Thymus (tissue), 11 donors: ENCODE measurements at regions not wholly inside any gene's neighbourhood (a gene's known extent, or its start where the extent isn't known, plus 50 kb on each side); places are given as distances from the start of the nearest gene placed in this dataset.

ENCODE experiments used
- DNase-seq, 9 donors: peaks; one replicate each; pipeline ENCODE4 v3.0.0-alpha.2; 2013; ENCODE audit warnings: low spot score in 9 of 9, low read depth in 6 of 9, missing footprints in 1 of 9
- H3K27ac ChIP-seq, 2 donors: one replicate each; pipeline ENCODE4 v1.5.1; 2013; ENCODE audit warnings: control low read depth in 1 of 2, low read depth in 1 of 2, low read length in 1 of 2, mild to moderate bottlenecking in 1 of 2, moderate library complexity in 1 of 2
- H3K27me3 ChIP-seq, 2 donors: one replicate each; pipeline ENCODE4 v1.5.1; 2013; ENCODE audit warnings: low read length in 1 of 2; ENCODE audit not compliant: control insufficient read depth in 2 of 2, insufficient read depth in 1 of 2
- H3K36me3 ChIP-seq, 2 donors: one replicate each; pipeline ENCODE4 v1.5.1; 2013; ENCODE audit warnings: low read length in 1 of 2, mild to moderate bottlenecking in 1 of 2, moderate library complexity in 1 of 2; ENCODE audit not compliant: control insufficient read depth in 2 of 2, insufficient read depth in 2 of 2
- H3K4me1 ChIP-seq, 2 donors: one replicate each; pipeline ENCODE4 v1.5.1; 2013; ENCODE audit warnings: low read length in 2 of 2; ENCODE audit not compliant: control insufficient read depth in 2 of 2, insufficient read depth in 2 of 2
- H3K4me3 ChIP-seq, 2 donors: one replicate each; pipeline ENCODE4 v1.5.1; 2013; ENCODE audit warnings: low read length in 2 of 2, control low read depth in 1 of 2, mild to moderate bottlenecking in 1 of 2
- H3K9me3 ChIP-seq, 2 donors: one replicate each; pipeline ENCODE4 v1.5.1; 2013; ENCODE audit warnings: low read length in 1 of 2, mild to moderate bottlenecking in 1 of 2; ENCODE audit not compliant: control insufficient read depth in 2 of 2, insufficient read depth in 1 of 2
- WGBS: extraction: QIAGEN DNeasy Blood & Tissue Kit; methylation state at CpG from one replicate; pipeline ENCODE4 v1.1.7; 2013; 5-methylcytosine and 5-hydroxymethylcytosine counted together
- donor health status: healthy.

- Histone ChIP-seq H3K4me1 (no peaks in the 10 kb centered on the region), H3K36me3 (no peaks in the 10 kb centered on the region), H3K9me3 (no peaks in the 10 kb centered on the region), H3K27me3 (no peaks in the 10 kb centered on the region), H3K4me3 (no peak overlapping the region), H3K27ac (no peak overlapping the region)
- WGBS, result 91% methylated on average over 9 of the region's 9 CpGs
- DNase-seq, result no peak
Measured at GRCh38 chr6:164230804-164231203, 816.3 kb downstream of the QKI start.

GRCh38 chr6:164230259-164230658 is 815.7 kb downstream of the QKI start:
- H3K36me3 ChIP-seq, result no peaks in the 10 kb centered on the region
- no peak for DNase-seq
- H3K4me3 ChIP-seq, result no peak overlapping the region
- no peaks in the 10 kb centered on the region for H3K27me3 ChIP-seq
- H3K27ac ChIP-seq, result no peak overlapping the region
- 94% methylated on average over 6 of the region's 6 CpGs for WGBS
- no peaks in the 10 kb centered on the region for H3K9me3 ChIP-seq
- H3K4me1 ChIP-seq, result no peaks in the 10 kb centered on the region

- H3K36me3 ChIP-seq, result no peaks in the 10 kb centered on the region
- 87% methylated on average over 8 of the region's 8 CpGs for WGBS
- no peaks in the 10 kb centered on the region for H3K27me3 ChIP-seq
- no peaks in the 10 kb centered on the region for H3K4me1 ChIP-seq
- H3K4me3 ChIP-seq, result no peak overlapping the region
- no peaks in the 10 kb centered on the region for H3K9me3 ChIP-seq
- H3K27ac ChIP-seq, result no peak overlapping the region
- no peak for DNase-seq
Measured at GRCh38 chr6:164229716-164230115, 815.2 kb downstream of the QKI start.

GRCh38 chr6:164227952-164228522 is 813.5 kb downstream of the QKI start:
- H3K9me3 ChIP-seq, result no peaks in the 10 kb centered on the region
- no peak for DNase-seq
- no peak overlapping the region for H3K4me3 ChIP-seq
- WGBS, result 89% methylated on average over 17 of the region's 17 CpGs
- no peaks in the 10 kb centered on the region for H3K36me3 ChIP-seq
- no peaks in the 10 kb centered on the region for H3K27me3 ChIP-seq
- no peaks in the 10 kb centered on the region for H3K4me1 ChIP-seq
- no peak overlapping the region for H3K27ac ChIP-seq

GRCh38 chr6:164216839-164217238 is 802.3 kb downstream of the QKI start:
- H3K27me3 ChIP-seq, result no peaks in the 10 kb centered on the region
- no peak overlapping the region for H3K4me3 ChIP-seq
- WGBS, result 94% methylated on average over 10 of the region's 10 CpGs
- H3K27ac ChIP-seq, result no peak overlapping the region
- no peak for DNase-seq
- H3K9me3 ChIP-seq, result no peaks in the 10 kb centered on the region
- H3K36me3 ChIP-seq, result no peaks in the 10 kb centered on the region
- no peaks in the 10 kb centered on the region for H3K4me1 ChIP-seq

- H3K4me3 ChIP-seq, result no peak overlapping the region
- no peaks in the 10 kb centered on the region for H3K27me3 ChIP-seq
- H3K9me3 ChIP-seq, result no peaks in the 10 kb centered on the region
- 86% methylated on average over 4 of the region's 4 CpGs for WGBS
- DNase-seq, result no peak
- no peaks in the 10 kb centered on the region for H3K36me3 ChIP-seq
- H3K27ac ChIP-seq, result no peak overlapping the region
- H3K4me1 ChIP-seq, result no peaks in the 10 kb centered on the region
Measured at GRCh38 chr6:164216368-164216767, 801.9 kb downstream of the QKI start.

GRCh38 chr6:164214066-164214465 is 799.5 kb downstream of the QKI start:
- Histone ChIP-seq H3K9me3 (no peaks in the 10 kb centered on the region), H3K36me3 (no peaks in the 10 kb centered on the region), H3K27me3 (no peaks in the 10 kb centered on the region), H3K27ac (no peak overlapping the region), H3K4me3 (no peak overlapping the region), H3K4me1 (no peaks in the 10 kb centered on the region)
- DNase-seq, result no peak
- WGBS, result 91% methylated on average over 8 of the region's 8 CpGs

GRCh38 chr6:164211254-164211653 is 796.7 kb downstream of the QKI start:
- Histone ChIP-seq H3K9me3 (no peaks in the 10 kb centered on the region), H3K36me3 (no peaks in the 10 kb centered on the region), H3K27me3 (no peaks in the 10 kb centered on the region), H3K4me3 (no peak overlapping the region), H3K27ac (no peak overlapping the region), H3K4me1 (no peaks in the 10 kb centered on the region)
- no peak for DNase-seq
- WGBS, result 93% methylated on average over 3 of the region's 3 CpGs

GRCh38 chr6:164210783-164211182 is 796.3 kb downstream of the QKI start:
- Histone ChIP-seq H3K27me3 (no peaks in the 10 kb centered on the region), H3K4me1 (no peaks in the 10 kb centered on the region), H3K27ac (no peak overlapping the region), H3K4me3 (no peak overlapping the region), H3K36me3 (no peaks in the 10 kb centered on the region), H3K9me3 (no peaks in the 10 kb centered on the region)
- WGBS, result 90% methylated on average over 5 of the region's 5 CpGs
- DNase-seq, result no peak

GRCh38 chr6:164210323-164210722 is 795.8 kb downstream of the QKI start:
- Histone ChIP-seq H3K27me3 (no peaks in the 10 kb centered on the region), H3K4me3 (no peak overlapping the region), H3K36me3 (no peaks in the 10 kb centered on the region), H3K27ac (no peak overlapping the region), H3K9me3 (no peaks in the 10 kb centered on the region), H3K4me1 (no peaks in the 10 kb centered on the region)
- no peak for DNase-seq
- WGBS, result 84% methylated on average over 2 of the region's 2 CpGs
